Brain microvascular endothelial cell (primary cell): ENCODE measurements at regions not wholly inside any gene's neighbourhood (a gene's known extent, or its start where the extent isn't known, plus 50 kb on each side); places are given as distances from the start of the nearest gene placed in this dataset.

Source experiments
- DNase-seq: peaks from one replicate; pipeline ENCODE4 v3.0.0-alpha.2; 2020
- H3K27ac ChIP-seq: fragments of 250-450 bp; sonication (Bioruptor Pico); 2 replicates; pipeline ENCODE4 v1.5.1; 2020; ENCODE audit warnings: mild to moderate bottlenecking, moderate library complexity
- H3K27me3 ChIP-seq: fragments of 250-450 bp; sonication (Bioruptor Pico); replicated peaks from 2 replicates; pipeline ENCODE4 v1.5.1; 2020; ENCODE audit warnings: mild to moderate bottlenecking
- H3K36me3 ChIP-seq: fragments of 250-450 bp; sonication (Bioruptor Pico); replicated peaks from 2 replicates; pipeline ENCODE4 v1.5.1; 2020; ENCODE audit warnings: mild to moderate bottlenecking
- H3K4me3 ChIP-seq: 2 replicates; pipeline ENCODE4 v1.5.1; 2011; ENCODE audit warnings: low read depth, mild to moderate bottlenecking, control low read depth, low read length, moderate library complexity
- in situ Hi-C: cut with HindIII; loops from 2 replicates; pipeline ENCODE4 v1.10.0; 2017; ENCODE audit warnings: low sequenced_read_pairs, low pct_ligation_motif_present
- TF ChIP-seq, protein P1 (sequence below): IDR thresholded peaks from 2 replicates; pipeline ENCODE4 v1.5.1; 2011; ENCODE audit warnings: low read depth, mild to moderate bottlenecking, moderate library complexity, low read length, control low read depth, inconsistent platforms; ENCODE audit errors: missing control alignments

DNA sequence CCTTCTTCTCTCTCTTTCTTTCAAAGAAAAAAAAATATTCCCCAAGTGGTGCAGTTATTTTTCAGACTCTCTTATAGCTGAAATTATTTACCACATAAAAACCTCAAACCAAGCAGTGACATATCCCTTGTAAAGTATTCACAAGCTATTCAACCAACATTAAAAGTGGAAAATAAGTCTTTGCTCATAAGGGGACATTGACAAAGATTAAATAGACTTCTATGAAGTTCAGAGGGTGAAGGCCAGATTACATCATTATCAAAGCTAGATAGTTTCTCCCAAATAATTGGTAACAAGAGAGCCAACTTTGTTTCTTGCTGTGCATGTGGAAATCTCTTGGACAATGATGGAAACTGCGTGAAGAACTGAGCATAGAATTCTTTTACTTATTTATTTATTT lies 379.8 kb upstream of the RSPO3 start:
- in situ Hi-C loops, result no loop called here
- DNase-seq, result no peak
- Histone ChIP-seq H3K27me3 (no peaks in the 10 kb centered on the region), H3K4me3 (no peak overlapping the region), H3K36me3 (no peaks in the 10 kb centered on the region), H3K27ac (no peak overlapping the region)
- TF ChIP-seq, protein P1, sequence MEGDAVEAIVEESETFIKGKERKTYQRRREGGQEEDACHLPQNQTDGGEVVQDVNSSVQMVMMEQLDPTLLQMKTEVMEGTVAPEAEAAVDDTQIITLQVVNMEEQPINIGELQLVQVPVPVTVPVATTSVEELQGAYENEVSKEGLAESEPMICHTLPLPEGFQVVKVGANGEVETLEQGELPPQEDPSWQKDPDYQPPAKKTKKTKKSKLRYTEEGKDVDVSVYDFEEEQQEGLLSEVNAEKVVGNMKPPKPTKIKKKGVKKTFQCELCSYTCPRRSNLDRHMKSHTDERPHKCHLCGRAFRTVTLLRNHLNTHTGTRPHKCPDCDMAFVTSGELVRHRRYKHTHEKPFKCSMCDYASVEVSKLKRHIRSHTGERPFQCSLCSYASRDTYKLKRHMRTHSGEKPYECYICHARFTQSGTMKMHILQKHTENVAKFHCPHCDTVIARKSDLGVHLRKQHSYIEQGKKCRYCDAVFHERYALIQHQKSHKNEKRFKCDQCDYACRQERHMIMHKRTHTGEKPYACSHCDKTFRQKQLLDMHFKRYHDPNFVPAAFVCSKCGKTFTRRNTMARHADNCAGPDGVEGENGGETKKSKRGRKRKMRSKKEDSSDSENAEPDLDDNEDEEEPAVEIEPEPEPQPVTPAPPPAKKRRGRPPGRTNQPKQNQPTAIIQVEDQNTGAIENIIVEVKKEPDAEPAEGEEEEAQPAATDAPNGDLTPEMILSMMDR, result no peak

DNA sequence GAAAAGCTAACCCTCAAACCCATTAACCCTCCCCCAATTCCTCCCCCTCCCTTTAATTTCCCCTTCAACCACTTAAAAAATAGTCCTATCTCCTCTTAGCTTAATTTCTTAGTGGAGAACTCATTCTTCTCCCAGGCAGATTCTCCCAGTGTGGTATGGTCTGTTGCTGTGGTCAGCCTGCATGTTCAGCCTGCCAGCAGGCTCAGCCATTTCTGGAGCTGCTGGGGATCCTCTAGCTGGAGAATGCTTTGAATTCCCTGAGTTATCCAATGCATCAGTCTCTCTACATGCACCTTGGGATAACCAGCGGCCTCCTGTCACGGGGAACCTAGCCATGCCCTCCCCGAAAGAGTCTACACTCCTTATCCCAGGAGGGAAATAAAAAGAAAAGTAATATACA lies 375.4 kb upstream of the RSPO3 start:
- no peaks in the 10 kb centered on the region for H3K36me3 ChIP-seq
- TF ChIP-seq, protein P1, result no peak
- no peak overlapping the region for H3K4me3 ChIP-seq
- DNase-seq, result no peak
- H3K27ac ChIP-seq, result no peak overlapping the region
- in situ Hi-C loops, result no loop called here
- H3K27me3 ChIP-seq, result no peaks in the 10 kb centered on the region

DNA sequence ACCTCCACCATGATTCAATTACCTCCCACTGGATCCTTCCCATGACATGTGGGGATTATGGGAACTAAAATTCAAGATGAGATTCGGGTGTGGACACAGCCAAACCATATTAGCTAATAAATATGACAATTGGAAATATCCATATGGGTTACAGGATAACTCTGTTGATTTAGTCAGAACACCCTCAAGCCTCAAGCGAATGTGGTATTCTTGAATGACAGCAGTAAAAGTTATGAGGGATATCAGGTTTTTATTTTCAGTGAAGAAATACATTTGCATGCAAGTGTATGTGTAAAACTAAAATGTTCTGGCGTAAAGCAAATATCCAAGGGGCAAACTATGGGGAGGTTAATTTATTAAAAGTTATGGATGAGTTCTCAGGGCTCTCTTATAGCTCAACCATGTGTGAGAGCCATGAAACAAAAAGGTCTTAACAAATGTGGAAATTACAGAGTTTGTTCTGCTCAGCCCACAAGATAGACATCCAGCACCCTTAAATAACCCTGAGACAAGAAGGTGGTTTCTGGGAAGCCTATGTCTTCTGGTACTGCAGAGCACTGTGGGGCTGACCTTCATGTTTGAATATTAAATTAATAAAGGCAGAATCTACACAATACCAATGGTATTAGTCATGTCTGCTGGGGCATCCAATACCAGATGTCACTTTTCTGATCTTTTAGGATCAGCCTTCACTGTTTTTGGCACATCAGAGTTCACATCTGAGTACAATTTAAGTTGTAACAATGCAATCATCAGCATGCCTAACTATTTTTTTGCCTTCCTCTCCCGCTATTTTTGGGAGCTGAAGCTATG lies 370.5 kb upstream of the RSPO3 start:
- H3K36me3 ChIP-seq, result no peaks in the 10 kb centered on the region
- no peak overlapping the region for H3K4me3 ChIP-seq
- no peak overlapping the region for H3K27ac ChIP-seq
- no peaks in the 10 kb centered on the region for H3K27me3 ChIP-seq
- TF ChIP-seq, protein P1, result no peak
- in situ Hi-C loops, result no loop called here
- DNase-seq, result no peak

DNA sequence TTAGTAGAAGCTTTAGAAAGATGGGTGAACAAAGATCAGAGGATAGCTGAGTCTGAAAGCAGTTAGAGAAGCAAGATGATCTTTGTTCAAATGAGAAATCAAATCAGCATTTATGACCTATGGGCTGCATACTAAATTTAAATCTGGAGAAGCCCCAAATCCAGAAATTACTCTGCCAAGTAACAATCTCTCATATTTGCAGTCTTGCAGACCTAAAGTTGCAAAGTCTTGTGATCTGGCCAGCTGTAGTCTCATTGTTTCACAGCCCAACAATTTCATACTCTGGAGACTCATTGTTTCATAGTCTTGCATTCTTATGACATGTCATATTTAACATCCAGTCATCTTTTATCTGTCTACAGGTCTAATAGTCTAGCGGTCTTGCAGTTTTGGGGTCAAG lies 364.9 kb upstream of the RSPO3 start:
- TF ChIP-seq, protein P1, result no peak
- Histone ChIP-seq H3K4me3 (no peak overlapping the region), H3K27ac (no peak overlapping the region), H3K36me3 (no peaks in the 10 kb centered on the region), H3K27me3 (no peaks in the 10 kb centered on the region)
- no peak for DNase-seq
- in situ Hi-C loops, result no loop called here

DNA sequence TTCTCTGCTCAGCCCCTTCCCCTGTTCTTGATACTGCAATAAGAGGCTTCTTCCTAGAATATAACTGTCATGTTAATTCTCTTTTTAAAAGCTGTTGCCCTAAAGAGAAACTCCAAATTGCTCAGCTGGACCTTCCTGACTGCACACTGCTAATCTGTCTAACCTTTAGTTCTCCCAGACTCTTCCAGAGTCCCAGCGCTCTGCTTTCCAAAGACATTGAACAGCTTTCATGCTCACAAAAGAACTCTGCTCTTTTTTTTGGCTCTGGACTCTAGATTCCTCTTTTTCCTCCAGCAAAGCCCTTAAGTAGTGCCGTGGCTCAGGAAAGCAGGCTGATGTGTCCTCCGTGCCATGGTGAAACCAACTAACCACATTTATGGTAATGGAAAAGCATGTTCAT lies 356.6 kb upstream of the RSPO3 start:
- in situ Hi-C loops, result no loop called here
- Histone ChIP-seq H3K4me3 (no peak overlapping the region), H3K36me3 (no peaks in the 10 kb centered on the region), H3K27me3 (no peaks in the 10 kb centered on the region), H3K27ac (no peak overlapping the region)
- TF ChIP-seq, protein P1, result no peak
- no peak for DNase-seq

DNA sequence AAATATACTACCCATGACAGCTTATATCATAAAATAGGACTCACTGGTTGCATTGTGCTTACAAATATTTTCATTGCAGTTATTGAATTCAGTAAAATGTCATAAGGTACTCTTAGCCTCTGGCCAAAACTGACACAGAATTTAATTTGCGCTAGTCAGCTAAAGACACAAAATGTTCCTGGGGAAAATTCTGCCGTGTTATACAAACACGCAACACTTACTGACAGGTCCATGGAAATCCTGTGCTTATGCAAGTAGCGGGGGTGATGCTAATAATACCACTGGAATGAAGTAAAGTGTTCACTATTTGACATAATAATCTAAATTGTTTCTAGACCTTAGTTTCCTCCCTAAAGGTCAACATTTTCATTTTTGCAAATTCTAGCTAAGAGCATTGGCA lies 354.4 kb upstream of the RSPO3 start:
- Histone ChIP-seq H3K36me3 (no peaks in the 10 kb centered on the region), H3K4me3 (no peak overlapping the region), H3K27ac (no peak overlapping the region), H3K27me3 (no peaks in the 10 kb centered on the region)
- TF ChIP-seq, protein P1, result no peak
- in situ Hi-C loops, result no loop called here
- no peak for DNase-seq
